ENCODE measurements at regions not wholly inside any gene's neighbourhood (a gene's known extent, or its start where the extent isn't known, plus 50 kb on each side); places are given as distances from the start of the nearest gene placed in this dataset.

- Histone ChIP-seq H3K27ac (no peak overlapping the region), H3K4me3 (no peak overlapping the region), H3K9me3 (peaks cover 7% of the 10 kb centered on the region), H3K27me3 (ENCODE audit: insufficient read depth in 3 of 3, low read length in 2 of 3) (no peaks in the 10 kb centered on the region), H3K4me1 (no peaks in the 10 kb centered on the region), H3K36me3 (ENCODE audit: insufficient read depth in 1 of 2, low read depth in 1 of 2) (no peaks in the 10 kb centered on the region)
- DNase-seq = no peak
- 85 to 98% (median 88%) methylated on average over 2 of the region's 2 CpGs for whole genome bisulfite sequencing, 3 donors
- TF ChIP-seq, protein P1, sequence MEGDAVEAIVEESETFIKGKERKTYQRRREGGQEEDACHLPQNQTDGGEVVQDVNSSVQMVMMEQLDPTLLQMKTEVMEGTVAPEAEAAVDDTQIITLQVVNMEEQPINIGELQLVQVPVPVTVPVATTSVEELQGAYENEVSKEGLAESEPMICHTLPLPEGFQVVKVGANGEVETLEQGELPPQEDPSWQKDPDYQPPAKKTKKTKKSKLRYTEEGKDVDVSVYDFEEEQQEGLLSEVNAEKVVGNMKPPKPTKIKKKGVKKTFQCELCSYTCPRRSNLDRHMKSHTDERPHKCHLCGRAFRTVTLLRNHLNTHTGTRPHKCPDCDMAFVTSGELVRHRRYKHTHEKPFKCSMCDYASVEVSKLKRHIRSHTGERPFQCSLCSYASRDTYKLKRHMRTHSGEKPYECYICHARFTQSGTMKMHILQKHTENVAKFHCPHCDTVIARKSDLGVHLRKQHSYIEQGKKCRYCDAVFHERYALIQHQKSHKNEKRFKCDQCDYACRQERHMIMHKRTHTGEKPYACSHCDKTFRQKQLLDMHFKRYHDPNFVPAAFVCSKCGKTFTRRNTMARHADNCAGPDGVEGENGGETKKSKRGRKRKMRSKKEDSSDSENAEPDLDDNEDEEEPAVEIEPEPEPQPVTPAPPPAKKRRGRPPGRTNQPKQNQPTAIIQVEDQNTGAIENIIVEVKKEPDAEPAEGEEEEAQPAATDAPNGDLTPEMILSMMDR (IDR thresholded peaks at IDR 0.05) = no peak
- ATAC-seq = no peak
- intact Hi-C loops (cut with DNase I) = no loop called here
Measured at GRCh38 chr3:144189044-144189443, 217.4 kb downstream of the DIPK2A start.

- Histone ChIP-seq H3K4me3 (no peak overlapping the region), H3K27me3 (ENCODE audit: insufficient read depth in 3 of 3, low read length in 2 of 3) (no peaks in the 10 kb centered on the region), H3K4me1 (no peaks in the 10 kb centered on the region), H3K27ac (no peak overlapping the region), H3K36me3 (ENCODE audit: insufficient read depth in 1 of 2, low read depth in 1 of 2) (no peaks in the 10 kb centered on the region), H3K9me3 (peaks cover 10% of the 10 kb centered on the region)
- 91 to 97% (median 94%) methylated on average over 2 of the region's 2 CpGs for WGBS, 3 donors
- intact Hi-C loops (cut with DNase I) = no loop called here
- ATAC-seq (no peak), DNase-seq (no peak)
- TF ChIP-seq, protein P1 (IDR thresholded peaks at IDR 0.05) = no peak
Measured at GRCh38 chr3:144197116-144197515, 225.5 kb downstream of the DIPK2A start.

DNA sequence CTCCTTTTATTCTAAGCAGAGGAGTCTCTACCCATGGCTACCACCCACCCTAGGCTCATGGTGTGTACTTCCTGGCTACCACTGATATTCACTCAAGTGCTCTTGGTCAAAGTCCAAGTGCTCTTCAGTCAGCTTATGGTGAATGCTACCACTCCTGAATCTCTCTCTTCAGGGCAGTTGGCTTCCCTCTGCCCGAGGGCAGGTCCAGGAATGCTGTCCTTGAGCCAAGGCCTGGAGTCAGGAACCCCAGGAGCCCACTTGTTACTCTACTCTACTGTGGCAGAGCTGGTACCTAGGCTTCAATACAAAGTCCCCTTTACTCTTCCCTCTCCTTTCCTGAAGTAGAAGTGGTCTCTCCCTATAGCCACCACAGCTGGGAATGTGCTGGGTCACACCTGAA is 226.0 kb downstream of the DIPK2A start:
- H3K9me3 ChIP-seq = peaks cover 10% of the 10 kb centered on the region
- TF ChIP-seq, protein P1 (IDR thresholded peaks at IDR 0.05) = no peak
- no peak for ATAC-seq
- DNase-seq = no peak
- no peaks in the 10 kb centered on the region for H3K36me3 ChIP-seq (ENCODE audit: insufficient read depth in 1 of 2, low read depth in 1 of 2)
- H3K27ac ChIP-seq = no peak overlapping the region
- no peaks in the 10 kb centered on the region for H3K4me1 ChIP-seq
- WGBS, 3 donors = 38 to 56% (median 56%) methylated on average over 1 of the region's 1 CpG
- H3K4me3 ChIP-seq = no peak overlapping the region
- H3K27me3 ChIP-seq (ENCODE audit: insufficient read depth in 3 of 3, low read length in 2 of 3) = no peaks in the 10 kb centered on the region
- intact Hi-C loops (cut with DNase I) = no loop called here

DNA sequence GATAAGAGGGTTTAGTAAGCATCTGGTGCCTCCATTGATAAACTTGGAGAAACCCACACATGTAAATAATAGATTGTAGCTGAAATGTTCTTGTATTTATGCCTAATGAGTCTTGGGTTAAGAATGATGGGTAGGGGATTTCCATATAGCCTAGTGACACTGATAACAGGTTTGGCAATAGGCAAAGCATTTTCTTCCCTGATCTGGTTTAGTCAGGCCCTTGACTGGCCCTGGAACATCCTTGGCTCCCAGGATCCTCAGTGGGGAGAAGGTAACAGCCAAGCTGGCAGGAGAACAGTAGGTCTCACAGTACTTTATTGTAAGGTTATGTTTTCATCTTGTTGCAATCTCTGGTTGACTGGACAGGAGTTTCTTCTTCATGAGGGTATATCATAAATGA is 228.4 kb downstream of the DIPK2A start:
- no peak overlapping the region for H3K4me3 ChIP-seq
- peaks cover 6% of the 10 kb centered on the region for H3K9me3 ChIP-seq
- ATAC-seq (no peak), DNase-seq (no peak)
- intact Hi-C loops (cut with DNase I) = no loop called here
- TF ChIP-seq, protein P1 (IDR thresholded peaks at IDR 0.05) = no peak
- no peak overlapping the region for H3K27ac ChIP-seq
- H3K27me3 ChIP-seq (ENCODE audit: insufficient read depth in 3 of 3, low read length in 2 of 3) = no peaks in the 10 kb centered on the region
- H3K36me3 ChIP-seq (ENCODE audit: insufficient read depth in 1 of 2, low read depth in 1 of 2) = no peaks in the 10 kb centered on the region
- H3K4me1 ChIP-seq = no peaks in the 10 kb centered on the region

DNA sequence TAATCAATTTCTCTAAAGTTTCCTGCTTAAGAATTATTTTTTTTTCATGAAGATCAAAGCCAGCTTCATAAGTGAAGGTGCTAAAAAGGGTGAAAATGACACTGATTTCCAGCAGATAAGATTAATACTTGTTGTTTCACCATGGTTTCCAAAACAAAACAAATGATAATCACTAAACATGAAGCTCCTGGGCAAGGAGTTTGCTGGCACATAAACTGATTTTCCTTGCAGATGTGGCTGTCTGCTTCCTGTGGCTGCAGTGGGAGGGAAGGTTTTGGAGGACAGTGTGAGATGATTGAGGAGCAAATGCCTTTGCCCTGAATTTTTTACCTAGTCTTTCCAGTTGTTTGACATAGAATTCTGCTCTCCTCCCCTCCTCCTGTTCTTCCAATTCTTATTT is 228.8 kb downstream of the DIPK2A start:
- Histone ChIP-seq H3K4me3 (no peak overlapping the region), H3K27ac (no peak overlapping the region), H3K4me1 (no peaks in the 10 kb centered on the region), H3K36me3 (ENCODE audit: insufficient read depth in 1 of 2, low read depth in 1 of 2) (no peaks in the 10 kb centered on the region), H3K9me3 (peaks cover 1% of the 10 kb centered on the region), H3K27me3 (ENCODE audit: insufficient read depth in 3 of 3, low read length in 2 of 3) (no peaks in the 10 kb centered on the region)
- intact Hi-C loops (cut with DNase I) = no loop called here
- no peak for ATAC-seq
- TF ChIP-seq, protein P1 (IDR thresholded peaks at IDR 0.05) = no peak
- DNase-seq = no peak
